ENCODE measurements at regions not wholly inside any gene's neighbourhood (a gene's known extent, or its start where the extent isn't known, plus 50 kb on each side); places are given as distances from the start of the nearest gene placed in this dataset.
A peak's percentile ranks its signal among the peaks of the same experiment; 100 is the strongest.

DNA sequence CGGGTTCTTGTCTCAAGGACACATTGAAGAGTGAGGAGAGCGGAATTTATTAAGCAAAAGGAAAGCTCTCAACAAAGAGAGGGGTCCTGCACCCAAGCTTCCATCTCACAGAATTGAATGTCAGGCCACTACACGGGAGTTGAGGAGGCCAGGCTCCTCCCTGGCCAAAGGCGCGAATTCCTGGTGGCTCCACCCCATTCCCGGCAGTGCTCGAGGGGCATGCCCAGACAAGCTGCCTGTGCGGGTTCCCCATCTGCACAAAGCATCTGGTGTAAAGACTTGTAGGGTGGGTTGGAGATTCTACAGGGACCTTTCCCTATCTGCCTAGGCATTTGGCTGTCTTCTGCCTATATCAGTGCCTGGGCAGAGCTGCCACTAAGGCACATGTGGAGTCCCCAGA, 648.5 kb upstream of the PKN2 start:
- no peak for DNase-seq

DNA sequence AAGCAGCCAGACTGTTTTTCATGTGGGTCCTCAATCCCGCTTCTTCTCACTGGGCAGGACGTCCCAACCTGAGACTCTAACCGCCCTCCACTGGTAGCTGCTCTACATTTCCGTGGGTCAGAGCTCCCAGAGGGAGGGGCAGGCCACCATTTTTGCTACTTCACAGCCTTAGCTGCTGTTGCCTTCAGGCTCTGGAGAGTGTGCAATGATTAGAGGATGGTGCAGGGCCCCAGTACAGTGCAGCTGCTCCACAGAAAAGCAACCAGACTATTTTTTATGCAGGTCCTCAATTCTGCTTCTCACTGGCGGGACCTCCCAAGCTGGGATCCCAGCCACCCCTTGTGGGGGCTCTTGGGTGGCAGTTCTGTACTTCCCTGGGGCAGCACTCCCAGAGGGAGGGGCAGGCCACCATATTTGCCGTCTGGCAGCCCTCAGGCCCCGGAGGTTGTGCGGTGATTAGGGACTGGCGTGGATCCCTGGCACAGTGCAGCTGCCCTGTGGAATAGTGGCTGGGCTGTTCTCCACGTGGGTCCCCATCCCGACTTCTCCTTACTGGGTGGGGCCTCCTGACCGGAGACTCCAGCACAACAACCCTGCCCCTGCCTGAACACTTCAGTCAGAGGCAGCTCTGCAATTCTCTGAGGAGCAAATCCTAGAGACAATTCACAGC, 647.6 kb upstream of the PKN2 start:
- no peak for DNase-seq

DNA sequence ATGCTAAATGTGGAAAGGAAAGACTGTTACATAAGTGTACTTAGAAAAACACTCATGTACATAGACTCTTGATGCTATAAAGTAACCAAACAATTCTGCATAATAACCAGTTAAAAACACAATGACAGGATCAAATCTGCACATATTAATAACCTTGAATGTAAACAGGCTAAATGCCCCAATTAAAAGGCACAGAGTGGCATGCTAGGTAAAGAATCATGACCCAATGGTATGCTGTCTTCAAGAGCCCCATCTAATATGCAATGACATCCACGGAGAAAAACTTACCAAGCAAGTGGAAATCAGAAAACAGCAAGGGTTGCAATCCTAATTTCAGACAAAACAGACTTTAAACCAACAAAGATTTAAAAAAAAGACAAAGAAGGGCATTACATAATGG, 644.8 kb upstream of the PKN2 start:
- DNase-seq, result no peak

DNA sequence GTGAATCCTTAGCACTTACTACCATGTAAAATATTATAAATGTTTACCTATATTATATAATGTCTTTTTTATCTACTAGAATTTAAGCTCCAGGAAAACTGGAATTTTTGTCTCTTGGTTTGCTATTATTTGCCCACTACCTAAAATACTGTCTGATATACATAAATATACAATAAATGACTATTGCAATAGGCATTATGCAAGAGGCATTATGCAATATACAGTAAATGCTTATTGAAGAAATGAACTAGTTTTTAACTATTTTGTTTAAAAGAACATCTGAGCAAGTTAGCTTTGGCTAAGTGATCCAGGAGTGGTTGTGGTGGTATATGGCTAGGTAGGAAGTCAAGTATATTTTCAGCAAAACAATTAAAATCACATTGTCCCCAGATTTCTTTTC, 640.2 kb upstream of the PKN2 start:
- no peak for DNase-seq

DNA sequence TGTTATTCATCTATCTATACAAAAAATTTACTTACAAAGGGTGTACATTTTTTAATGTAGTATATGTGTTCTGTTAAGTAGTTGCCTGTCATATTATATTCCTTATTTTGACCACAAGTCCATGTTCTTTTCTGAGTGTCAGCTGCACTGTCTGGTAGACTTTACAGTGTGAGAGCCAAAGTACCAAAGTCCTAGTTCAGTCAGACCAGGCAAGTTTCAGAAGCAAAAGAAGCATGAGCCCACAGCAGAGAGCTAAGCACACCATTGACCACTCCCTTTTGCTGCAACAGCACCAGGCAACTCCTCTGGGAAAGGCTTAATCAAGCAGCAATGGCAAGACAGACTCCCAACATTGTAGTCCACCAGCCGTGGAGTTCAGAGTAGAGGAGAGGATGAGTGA, 631.9 kb upstream of the PKN2 start:
- no peak for DNase-seq

DNA sequence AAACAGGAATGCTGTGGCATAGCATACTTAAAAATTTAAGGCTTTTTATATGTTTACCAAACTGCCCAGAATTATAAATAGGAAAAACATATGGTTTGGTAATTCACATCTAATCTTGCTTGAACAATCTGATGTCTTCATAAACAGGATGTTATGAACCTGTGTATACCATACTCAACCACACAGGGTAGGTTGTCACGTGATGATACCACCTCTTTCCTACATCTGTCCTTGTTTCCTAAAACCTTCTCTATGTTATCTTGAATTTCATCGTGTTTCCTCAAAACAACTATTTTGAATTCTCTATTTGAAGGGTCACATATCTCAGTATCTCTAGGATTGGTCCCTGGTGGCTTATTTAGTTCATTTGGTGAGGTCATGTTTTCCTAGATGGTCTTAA, 631.0 kb upstream of the PKN2 start:
- no peak for DNase-seq

DNA sequence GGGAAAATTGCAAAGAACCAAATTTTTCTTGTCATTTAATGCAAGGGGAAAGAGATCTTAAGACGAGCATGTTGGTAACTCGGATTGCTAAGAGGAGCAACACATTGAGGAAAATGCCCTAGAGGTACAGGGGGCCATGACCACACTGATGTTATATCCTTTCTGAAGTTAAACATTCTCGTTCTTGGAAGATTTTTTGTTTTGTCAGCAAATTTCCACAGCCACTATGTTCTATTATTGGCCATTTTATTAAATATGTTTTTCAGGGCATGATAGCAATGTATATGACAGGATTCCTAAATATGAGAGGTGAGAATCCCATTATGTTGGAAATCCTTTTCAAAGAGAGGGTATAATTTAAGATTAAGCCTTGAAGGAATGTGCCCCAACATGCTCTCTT, 627.2 kb upstream of the PKN2 start:
- DNase-seq, result no peak

DNA sequence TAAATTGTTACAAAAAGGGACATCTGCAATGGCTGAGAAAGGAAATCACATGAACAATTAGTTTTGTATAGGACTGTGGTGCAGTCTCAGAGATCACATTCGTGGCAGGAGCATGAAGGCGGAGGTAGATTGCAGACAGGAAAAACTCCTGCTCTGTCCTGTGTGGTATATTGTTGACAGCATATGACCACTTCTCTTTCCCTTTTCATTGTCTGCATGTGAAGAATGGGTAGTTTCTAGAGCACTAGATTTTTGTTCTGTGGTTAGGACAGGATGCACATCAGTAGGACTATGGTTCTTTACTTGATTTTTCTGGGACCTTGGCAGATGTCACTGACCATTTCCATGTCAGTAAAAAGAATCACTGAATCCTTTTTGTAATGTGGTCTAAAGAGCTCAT, 625.9 kb upstream of the PKN2 start:
- DNase-seq, result no peak

DNA sequence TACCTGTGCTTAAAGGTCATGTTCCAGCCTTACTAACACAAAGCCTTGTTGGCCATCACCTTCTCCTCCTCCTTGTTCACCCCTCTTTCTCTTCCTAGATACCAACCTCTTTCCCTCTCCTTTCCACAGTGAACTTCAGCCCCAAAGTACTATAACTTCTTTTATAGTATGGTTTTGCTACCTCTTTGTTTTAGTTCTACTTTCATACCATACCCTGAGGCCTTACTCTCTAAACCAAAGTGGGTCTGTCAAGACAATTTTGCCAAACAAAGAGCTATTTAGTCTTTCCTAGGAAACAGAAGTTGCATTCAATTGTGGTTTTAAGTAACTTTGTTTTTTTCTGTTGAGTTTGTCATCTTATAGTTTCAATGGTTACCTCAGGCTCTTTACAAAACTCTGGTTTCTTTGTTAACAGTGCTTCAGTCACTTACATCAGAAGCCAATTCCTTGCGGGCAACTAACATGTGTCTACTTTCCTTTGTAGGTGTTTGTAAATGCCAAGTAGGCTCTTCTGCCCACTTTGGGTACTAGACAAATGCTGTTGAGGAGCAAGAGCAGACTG, 623.9 kb upstream of the PKN2 start:
- no peak for DNase-seq

DNA sequence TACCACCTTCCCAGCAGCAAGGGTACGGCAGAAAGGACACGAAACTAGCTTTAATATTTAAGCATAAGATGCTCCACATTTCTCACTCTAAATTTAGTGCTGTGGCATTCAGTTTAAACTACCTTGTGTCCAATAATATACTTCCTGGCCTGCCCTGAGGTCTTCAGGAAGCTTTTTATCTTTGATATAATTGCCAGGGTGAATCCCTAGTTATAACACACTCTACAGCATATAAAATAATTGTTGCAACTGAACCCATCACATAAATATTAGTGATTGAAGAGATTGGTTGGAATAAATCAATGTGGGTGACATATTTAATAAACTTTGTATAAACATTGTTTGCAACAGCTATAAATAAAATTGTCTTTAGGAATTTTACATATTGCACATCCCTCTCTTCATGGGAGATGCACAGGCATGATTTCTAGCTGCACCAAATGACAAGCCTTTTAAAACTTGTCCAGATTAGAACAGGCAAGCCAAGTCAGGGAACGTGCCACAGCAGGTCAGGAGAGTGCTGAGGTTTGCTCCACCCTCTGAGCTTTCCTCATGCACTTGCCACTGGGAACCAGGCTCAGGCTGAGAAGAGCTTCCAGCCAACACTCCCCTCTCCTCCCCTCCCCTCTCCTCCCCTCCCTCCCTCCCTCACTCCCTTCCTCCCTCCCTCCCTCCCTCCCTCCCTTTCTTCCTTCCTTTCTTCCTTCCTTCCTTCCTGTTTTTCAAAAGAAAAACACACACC, 623.2 kb upstream of the PKN2 start:
- DNase-seq, result no peak

DNA sequence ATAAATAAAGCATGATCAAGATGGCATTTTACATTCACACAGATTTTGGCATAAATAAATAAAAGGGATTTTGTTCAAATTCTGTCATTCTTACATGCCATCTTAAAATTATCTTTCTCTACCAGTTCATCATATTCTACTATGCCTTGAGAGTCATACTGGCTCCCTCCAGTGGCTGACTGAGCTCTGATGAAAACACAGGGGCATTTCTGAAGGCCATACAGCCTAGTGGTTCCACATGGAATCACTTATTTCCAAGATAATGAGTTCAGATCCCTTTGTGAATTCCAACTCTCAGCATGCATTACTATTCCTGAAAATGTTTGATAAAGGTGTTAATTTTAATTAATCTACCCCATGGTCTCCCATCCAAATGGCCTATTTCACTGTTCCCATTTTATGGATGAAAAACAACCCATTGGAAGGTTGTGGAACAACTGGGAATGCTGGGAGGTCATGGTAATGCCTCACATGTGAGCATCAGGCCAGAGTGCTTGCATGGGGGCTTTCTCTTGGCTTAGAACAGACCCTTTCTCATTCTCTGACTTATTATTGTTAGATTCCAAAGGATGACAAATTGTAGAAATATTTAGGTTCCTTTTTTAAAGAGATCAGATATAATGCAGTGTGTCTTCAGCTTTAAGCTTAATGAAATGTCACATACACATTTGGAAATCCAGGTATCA, 622.4 kb upstream of the PKN2 start:
- peak; percentile 20 for DNase-seq

DNA sequence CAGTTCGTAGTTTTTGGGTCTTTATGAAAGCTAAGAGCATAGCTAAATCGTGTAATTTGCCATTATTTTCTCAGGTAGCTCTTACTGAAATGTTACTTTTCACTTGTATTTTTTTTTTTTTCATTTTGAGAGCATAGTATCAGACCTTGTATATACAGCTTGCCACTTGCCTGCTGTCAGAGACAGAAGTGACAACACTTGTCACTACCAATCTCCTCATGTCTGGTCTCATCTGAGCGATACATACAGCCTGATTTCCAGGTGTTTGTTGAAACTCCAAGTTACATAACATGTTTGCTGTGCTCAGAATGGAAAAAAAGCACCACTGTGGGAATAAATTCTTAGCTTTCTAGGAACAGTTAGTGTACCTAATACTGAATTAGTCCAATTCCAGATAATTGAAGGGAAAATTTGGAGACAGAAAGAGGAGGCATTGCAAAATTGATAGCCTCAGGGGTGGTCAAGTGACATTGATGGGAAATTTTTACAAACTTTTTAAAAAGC, 621.4 kb upstream of the PKN2 start:
- DNase-seq, result no peak

DNA sequence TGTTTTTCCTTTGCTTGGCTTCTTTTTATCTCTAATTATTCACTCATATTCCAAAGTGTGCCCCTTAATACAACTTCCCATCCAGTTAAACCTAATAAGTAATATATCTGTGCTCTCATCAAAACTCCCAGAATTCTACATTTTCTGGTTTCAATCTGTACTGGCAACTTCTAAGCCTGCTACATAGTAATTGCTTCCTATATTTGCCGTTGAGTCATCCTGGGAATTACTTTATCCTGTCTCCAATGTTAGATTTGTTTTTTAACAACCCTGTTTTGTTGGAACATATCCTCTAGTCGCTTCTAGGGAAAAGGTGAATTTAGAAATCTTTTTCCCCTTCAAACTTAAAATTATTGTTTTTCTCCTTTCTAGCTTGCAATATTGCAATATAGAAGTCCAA, 620.5 kb upstream of the PKN2 start:
- no peak for DNase-seq

DNA sequence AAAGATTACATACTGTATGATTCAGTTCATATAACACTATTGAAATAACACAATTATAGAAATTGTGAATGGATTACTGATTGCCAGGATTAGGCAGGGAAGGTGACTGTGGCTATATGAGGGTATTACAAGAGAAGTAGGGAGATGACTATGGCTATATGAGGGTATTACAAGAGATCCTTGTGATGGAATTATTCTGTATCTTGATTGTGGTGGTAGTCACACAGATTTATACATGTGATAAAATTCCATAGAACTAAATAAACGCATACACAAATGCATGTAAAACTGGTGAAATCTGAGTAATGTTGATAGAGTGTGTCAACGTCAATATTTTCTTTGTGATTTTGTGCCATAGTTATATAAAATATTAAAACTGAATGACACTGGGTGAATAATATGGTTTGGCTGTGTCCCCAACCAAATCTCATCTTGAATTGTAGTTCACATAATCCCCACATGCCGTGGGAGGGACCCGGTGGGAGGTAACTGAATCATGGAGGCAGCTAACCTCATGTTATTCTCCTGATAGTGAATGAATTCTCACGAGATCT, 615.6 kb upstream of the PKN2 start:
- DNase-seq, result no peak

DNA sequence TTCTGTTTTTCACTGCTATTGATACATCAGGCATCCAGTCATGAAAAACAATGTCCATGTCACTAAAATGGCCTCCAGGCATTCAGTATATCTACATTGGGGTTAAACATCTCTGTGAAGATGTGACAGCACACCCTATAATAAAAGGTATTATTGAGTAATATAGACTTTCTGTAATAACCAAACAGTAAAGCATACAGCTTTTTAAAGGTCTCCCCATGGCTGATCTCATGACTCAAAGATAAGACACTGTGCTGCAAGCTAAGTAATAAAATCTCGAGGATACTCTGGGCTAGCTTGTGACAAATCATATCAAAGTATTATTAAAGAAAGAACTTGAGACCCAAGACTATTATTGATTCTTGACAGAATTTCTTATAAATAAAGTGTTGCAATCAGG, 613.1 kb upstream of the PKN2 start:
- no peak for DNase-seq

DNA sequence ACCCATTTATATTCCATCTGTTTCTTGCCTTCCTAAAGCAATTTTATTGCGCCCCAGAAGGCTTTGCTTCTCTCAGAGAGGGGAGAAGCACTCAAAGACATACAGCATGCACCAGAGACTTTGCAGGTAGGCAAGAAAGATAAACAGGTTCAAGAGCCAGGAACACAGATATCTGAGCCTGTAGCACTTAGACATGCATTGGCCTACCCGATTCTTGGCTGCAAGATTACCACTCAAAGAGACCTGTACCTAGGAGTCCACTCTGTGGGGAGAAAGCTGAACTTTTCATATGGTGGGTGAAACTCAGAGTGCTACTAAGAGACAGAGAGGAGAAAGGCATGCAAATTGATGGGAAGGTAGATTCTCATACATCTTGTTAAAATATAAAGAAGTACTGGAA, 609.4 kb upstream of the PKN2 start:
- DNase-seq, result no peak

DNA sequence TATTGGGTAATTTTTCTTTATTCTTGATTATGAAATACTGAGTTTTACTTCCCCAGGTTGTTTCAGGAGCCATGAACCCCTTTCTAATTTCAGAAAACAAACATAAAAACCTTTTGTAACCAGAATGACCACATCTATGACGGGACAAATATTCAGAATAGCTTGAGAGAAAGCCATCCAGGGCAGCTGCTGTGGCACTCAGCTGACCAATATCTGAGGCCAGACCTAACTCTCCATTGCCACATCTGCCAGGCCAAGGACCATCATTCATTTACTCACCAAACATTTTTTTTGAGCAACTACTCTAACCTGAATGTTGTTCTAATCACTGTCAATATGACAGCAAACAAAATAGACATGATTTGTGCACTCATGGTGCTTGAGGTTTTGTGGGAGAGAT, 608.3 kb upstream of the PKN2 start:
- DNase-seq, result no peak

DNA sequence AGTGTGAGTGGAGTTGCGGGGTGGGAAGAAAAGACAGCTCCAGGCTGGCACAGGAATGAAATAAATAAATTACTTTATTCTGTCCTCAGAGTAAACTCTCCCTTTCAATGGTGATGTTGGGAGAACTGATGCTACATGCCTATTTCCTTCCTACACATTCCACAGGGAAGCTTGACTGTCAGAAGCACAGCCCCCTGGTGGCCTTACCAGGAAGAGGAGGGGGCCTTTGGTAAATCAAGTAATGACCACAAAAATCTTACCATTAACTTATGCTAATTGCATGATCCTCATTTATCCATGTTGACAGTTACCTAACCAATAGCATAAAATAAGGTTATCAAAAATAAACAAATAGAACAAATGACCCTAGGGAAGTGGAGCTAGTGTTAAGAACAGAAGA, 605.0 kb upstream of the PKN2 start:
- no peak for DNase-seq

DNA sequence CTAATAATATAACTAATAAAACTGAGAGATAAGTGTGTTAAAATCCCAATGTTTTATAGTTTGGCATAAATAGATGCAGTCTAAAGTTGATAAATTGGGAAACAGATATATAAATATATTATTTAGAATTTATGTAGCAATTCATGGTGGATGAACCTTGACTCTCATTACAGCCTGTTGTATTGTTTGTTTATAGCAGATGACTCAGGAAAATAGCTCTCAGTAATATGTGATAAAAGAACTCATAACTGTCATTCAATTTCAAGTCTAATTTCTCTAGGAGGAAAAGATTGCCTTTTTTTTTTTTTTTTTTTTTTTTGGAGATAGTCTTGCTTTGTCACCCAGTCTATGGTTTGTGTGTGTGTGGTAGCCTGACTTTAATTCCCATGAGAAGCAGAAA, 603.2 kb upstream of the PKN2 start:
- DNase-seq, result no peak

DNA sequence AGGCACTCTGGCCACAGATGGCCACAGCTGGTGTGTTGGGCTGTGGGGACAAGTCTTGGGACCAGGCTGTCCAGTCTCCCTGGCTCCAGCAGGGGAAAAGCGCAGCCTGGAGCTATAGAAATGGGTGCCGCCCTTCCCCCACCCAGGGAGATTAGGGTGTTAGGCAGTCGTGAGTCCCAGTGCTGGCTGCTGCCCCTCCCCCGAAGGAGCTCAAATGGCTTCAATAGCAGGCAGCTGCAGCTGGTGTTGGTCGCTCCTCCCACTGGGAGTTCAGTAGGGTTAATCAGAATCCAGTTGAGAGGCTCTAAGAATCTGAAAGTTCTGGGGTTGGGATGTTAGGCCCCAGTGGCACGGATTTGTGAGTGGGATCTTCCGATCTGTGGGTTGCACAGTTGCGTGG, 595.6 kb upstream of the PKN2 start:
- no peak for DNase-seq

DNA sequence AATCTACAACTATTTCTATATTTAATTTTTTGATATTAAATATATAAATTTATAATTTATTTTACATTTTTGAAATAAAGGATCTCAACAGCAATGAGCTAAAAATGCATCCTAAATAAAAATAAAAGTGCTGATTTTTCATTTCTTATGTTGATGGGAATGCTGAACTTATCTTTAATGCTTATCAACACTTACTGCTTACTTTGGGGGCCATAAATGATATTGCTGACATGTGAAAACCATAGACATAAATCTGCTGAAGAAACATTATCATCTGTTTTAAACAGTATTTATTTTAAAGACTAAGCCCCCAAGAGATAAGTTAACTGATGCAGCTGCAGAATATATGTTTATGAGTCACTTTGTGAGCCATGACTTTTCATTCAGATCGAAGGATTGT, 594.1 kb upstream of the PKN2 start:
- no peak for DNase-seq

DNA sequence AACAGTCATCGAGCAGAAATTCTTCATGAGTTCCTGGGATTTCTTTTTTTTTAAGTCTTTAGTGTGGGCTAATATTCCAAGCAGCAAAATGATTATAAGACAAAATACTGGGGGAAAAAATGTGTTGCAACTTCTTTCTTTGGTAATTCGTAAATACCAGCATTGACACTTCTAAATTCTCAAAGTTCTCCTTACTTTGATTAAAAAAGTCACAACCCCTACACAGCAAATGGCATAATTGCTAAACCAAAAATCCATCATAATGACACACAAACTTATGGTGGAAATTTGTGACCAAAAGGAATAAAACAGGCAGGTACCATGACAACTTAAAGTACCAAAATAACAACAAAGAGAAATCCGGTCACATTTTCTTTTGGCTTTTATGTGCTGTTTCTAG, 585.2 kb upstream of the PKN2 start:
- DNase-seq, result no peak

DNA sequence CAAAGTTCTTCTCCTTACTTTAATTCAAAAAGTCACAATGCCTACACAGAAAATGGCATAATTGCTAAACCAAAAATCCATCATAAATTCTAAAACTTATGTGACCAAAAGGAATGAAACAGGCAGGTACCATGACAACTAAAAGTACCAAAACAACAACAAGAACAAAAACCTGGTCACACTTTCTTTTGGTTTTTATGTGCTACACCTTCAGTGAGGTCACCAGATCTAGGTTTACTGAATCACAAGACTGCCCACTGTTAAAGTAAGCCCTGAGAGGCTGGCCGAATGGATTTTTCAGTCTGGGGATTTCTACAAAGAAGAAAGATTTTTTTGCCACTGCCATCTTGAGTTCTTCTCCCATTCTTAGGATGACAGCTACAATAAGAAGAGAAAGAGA, 583.0 kb upstream of the PKN2 start:
- no peak for DNase-seq

DNA sequence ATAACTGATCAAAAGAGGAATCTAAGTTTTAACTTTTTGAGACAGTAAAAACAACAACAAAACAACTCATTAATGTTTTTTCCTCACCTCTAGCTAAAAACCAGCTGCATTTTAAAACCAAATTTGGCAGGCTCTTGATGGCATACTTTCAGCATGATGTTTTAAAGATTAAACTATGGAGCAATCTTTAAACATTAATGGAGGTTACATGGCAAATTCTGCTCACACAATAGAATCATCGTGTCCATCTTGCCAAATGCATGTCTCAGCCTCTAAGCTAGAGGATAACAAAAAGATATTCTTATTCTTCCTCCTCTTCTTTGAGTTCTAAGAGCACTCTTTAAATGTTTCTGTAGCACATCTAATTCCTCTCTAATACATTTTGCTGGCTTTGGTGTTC, 579.8 kb upstream of the PKN2 start:
- DNase-seq, result no peak
